Adipocyte (in vitro differentiated cells): ENCODE measurements at regions not wholly inside any gene's neighbourhood (a gene's known extent, or its start where the extent isn't known, plus 50 kb on each side); places are given as distances from the start of the nearest gene placed in this dataset.
A peak's percentile ranks its signal among the peaks of the same experiment; 100 is the strongest.
"Not testable (repeated sequence)": the region's sequence is repeated elsewhere in the genome, so short reads cannot be mapped to it uniquely, and the experiment has no call there.

ENCODE experiments used
- DNase-seq: peaks from one replicate; pipeline ENCODE4 v3.0.0-alpha.2; 2015; ENCODE audit warnings: low read depth
- H3K27me3 ChIP-seq: replicated peaks from 2 replicates; pipeline ENCODE4 v1.7.0; 2013; ENCODE audit warnings: mild to moderate bottlenecking, low read length, moderate library complexity; ENCODE audit not compliant: control insufficient read depth, insufficient read depth
- H3K36me3 ChIP-seq: 2 replicates; pipeline ENCODE4 v1.7.0; 2013; ENCODE audit warnings: low read length, mild to moderate bottlenecking, moderate library complexity; ENCODE audit not compliant: control insufficient read depth, insufficient read depth, severe bottlenecking
- H3K4me1 ChIP-seq: 2 replicates; pipeline ENCODE4 v1.7.0; 2013; ENCODE audit warnings: mild to moderate bottlenecking, low read length, moderate library complexity; ENCODE audit not compliant: control insufficient read depth, insufficient read depth
- H3K4me3 ChIP-seq: 2 replicates; pipeline ENCODE4 v1.7.0; 2013; ENCODE audit warnings: mild to moderate bottlenecking, low read length, moderate library complexity
- H3K9ac ChIP-seq: 2 replicates; pipeline ENCODE4 v1.7.0; 2013; ENCODE audit warnings: mild to moderate bottlenecking, low read length, moderate library complexity
- H3K9me3 ChIP-seq: 2 replicates; pipeline ENCODE4 v1.7.0; 2013; ENCODE audit warnings: mild to moderate bottlenecking, low read length, moderate library complexity; ENCODE audit not compliant: control insufficient read depth

DNA sequence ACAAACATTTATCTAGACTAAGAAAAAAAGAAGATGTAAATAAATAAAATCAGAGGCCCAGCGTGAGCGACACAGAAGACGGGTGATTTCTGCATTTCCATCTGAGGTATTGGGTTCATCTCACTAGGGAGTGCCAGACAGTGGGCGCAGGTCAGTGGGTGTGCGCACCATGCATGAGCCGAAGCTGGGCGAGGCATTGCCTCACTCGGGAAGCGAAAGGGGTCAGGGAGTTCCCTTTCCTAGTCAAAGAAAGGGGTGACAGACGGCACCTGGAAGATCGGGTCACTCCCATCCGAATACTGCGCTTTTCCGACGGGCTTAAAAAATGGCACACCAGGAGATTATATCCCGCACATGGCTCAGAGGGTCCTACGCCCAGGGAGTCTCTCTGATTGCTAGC lies 79.5 kb upstream of the ABCD2 start:
- H3K27me3 ChIP-seq, H3K9me3 ChIP-seq, H3K9ac ChIP-seq, H3K4me1 ChIP-seq, DNase-seq, H3K4me3 ChIP-seq, H3K36me3 ChIP-seq: not testable (repeated sequence)

GRCh38 chr12:39697108-39697507 lies 77.5 kb upstream of the ABCD2 start:
- H3K36me3 ChIP-seq = no peaks in the 10 kb centered on the region
- no peaks in the 10 kb centered on the region for H3K4me1 ChIP-seq
- no peak for DNase-seq
- no peak overlapping the region for H3K4me3 ChIP-seq
- H3K27me3 ChIP-seq = no peaks in the 10 kb centered on the region
- peaks cover 7% of the 10 kb centered on the region for H3K9me3 ChIP-seq
- no peak overlapping the region for H3K9ac ChIP-seq

GRCh38 chr12:39692258-39692853 lies 72.8 kb upstream of the ABCD2 start:
- Histone ChIP-seq H3K4me3 (no peak overlapping the region), H3K4me1 (no peaks in the 10 kb centered on the region), H3K27me3 (no peaks in the 10 kb centered on the region), H3K9ac (no peak overlapping the region), H3K9me3 (no peaks in the 10 kb centered on the region), H3K36me3 (no peaks in the 10 kb centered on the region)
- DNase-seq = peak; percentile 63

- Histone ChIP-seq H3K9me3 (no peaks in the 10 kb centered on the region), H3K9ac (no peak overlapping the region), H3K4me1 (peaks cover 3% of the 10 kb centered on the region), H3K36me3 (no peaks in the 10 kb centered on the region), H3K4me3 (no peak overlapping the region), H3K27me3 (no peaks in the 10 kb centered on the region)
- no peak for DNase-seq
These were observed 66.5 kb upstream of the ABCD2 start for GRCh38 chr12:39685854-39686657.

GRCh38 chr12:39682689-39683477 lies 63.3 kb upstream of the ABCD2 start:
- Histone ChIP-seq H3K27me3 (no peaks in the 10 kb centered on the region), H3K9me3 (peaks cover 5% of the 10 kb centered on the region), H3K4me3 (no peak overlapping the region), H3K36me3 (no peaks in the 10 kb centered on the region), H3K4me1 (peaks cover 3% of the 10 kb centered on the region), H3K9ac (no peak overlapping the region)
- no peak for DNase-seq

DNA sequence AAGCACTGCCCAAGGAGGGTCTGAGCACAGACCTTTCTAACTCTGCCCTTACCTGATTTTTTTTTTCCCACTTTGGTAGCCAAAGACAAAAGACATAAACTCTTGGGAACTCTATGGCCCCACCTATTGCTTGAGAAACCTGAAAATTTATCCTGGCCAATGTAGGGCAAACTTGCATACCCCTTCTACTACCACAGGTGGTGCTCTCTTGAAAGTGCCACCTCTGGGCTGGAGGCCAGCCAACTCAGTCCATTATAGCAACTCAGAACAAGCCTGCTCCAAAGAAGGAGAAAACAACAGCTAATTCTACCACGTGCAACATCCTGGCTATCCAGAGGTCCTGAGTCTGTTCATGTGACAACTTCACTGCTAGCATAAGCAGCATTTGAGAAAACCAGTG lies 55.7 kb upstream of the ABCD2 start:
- H3K27me3 ChIP-seq = no peaks in the 10 kb centered on the region
- H3K9ac ChIP-seq = no peak overlapping the region
- H3K36me3 ChIP-seq = no peaks in the 10 kb centered on the region
- no peak for DNase-seq
- H3K4me3 ChIP-seq = no peak overlapping the region
- H3K4me1 ChIP-seq = no peaks in the 10 kb centered on the region
- peaks cover 8% of the 10 kb centered on the region for H3K9me3 ChIP-seq

DNA sequence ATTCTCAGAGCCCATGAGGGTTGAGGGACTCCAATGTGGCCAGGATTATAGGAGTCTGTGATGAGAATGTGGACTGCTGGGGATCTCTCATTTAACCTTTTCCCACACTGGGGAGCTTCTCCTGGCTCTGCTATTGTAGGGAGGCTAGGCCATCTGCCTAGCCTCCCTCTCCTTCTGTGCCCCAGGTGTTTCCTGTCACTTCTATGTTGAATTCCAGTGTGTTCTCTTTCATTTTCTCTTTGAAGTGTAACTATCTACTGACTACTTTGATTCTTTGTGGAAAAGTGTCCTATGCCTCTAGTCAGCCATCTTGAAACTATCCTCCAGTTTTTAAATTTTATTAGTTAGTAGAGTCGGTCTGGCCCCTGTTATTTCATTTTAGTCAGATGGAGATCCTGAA lies 53.4 kb upstream of the ABCD2 start:
- Histone ChIP-seq H3K36me3 (no peaks in the 10 kb centered on the region), H3K27me3 (no peaks in the 10 kb centered on the region), H3K4me1 (no peaks in the 10 kb centered on the region), H3K9me3 (peaks cover 4% of the 10 kb centered on the region), H3K9ac (no peak overlapping the region), H3K4me3 (no peak overlapping the region)
- no peak for DNase-seq

DNA sequence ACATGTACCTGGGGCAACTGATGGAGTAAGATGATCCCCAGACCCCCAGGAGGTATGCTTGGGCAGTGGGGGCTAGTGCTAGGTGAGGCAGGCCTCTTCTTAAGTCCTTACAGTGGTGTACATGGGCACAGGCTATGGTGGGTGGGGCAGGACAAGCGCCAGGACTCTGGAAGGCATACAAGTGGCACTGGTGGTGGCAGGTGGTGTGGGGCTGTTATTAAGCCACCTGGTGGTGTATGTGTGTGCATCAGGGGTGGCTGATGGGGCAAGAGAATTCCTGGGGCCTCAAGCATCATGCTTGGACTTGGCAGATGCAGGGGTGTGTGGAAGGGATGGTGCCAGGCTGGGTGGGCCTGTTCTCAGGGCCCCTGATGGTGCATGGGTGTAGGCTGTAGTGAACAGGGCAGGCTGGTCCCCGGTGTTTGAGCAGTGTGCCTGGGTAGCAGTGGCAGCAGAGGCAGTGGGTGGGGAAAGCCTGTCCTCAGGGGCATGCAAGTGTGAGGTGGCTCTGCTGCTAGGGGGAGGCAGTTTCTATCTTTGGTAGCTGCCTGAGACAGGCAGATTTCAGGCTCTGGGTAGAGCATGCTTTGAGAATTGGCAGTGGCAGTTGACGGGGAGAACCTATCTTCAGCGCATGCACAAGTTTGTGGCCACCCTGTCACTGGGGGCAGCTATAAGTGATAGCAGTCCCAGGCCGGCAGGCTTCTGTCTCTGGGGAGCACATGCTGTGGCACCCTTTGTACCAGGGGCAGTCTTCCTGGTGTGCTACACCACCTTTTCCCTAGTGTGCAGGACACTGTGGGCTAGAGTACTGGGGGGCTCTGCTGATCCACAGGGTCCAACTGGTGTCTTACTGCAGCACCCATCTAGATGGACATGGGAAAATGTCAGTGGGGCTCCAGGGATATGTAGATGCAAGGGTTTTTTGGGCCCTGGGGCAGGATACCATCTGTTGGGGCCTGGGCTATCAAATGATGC lies 52.6 kb upstream of the ABCD2 start:
- no peak overlapping the region for H3K9ac ChIP-seq
- no peaks in the 10 kb centered on the region for H3K4me1 ChIP-seq
- no peak for DNase-seq
- H3K4me3 ChIP-seq = no peak overlapping the region
- no peaks in the 10 kb centered on the region for H3K36me3 ChIP-seq
- H3K9me3 ChIP-seq = peaks cover 4% of the 10 kb centered on the region
- no peaks in the 10 kb centered on the region for H3K27me3 ChIP-seq

- not testable (repeated sequence) for H3K9me3 ChIP-seq, H3K4me1 ChIP-seq, DNase-seq, H3K36me3 ChIP-seq, H3K4me3 ChIP-seq, H3K9ac ChIP-seq, H3K27me3 ChIP-seq
These were observed 49.9 kb upstream of the ABCD2 start for GRCh38 chr12:39669539-39669938.
